Fibroblast of lung (primary cell): ENCODE measurements at regions not wholly inside any gene's neighbourhood (a gene's known extent, or its start where the extent isn't known, plus 50 kb on each side); places are given as distances from the start of the nearest gene placed in this dataset.

Experiments
- CTCF ChIP-seq, 2 donors: IDR thresholded peaks in 1 of 2; conservative IDR thresholded peaks in 1 of 2; 1 replicate in 1 of 2; 2 replicates in 1 of 2; pipeline ENCODE4 v1.5.1; 2011 to 2012; ENCODE audit warnings: low read length in 2 of 2, control low read depth in 1 of 2, inconsistent platforms in 1 of 2, low read depth in 1 of 2, mild to moderate bottlenecking in 1 of 2
- EZH2 ChIP-seq: IDR thresholded peaks from 2 replicates; pipeline ENCODE4 v1.5.1; 2012; ENCODE audit warnings: low read length, control low read depth, mild to moderate bottlenecking; ENCODE audit errors: missing control alignments

- TF ChIP-seq CTCF (conservative IDR thresholded peaks at IDR 0.05 in 1 of 2, IDR thresholded peaks at IDR 0.05 in 1 of 2; ENCODE audit: low read depth in 1 of 2, low read length in 2 of 2) (no peak), EZH2 (no peak)
These were observed 71.3 kb upstream of the TOP1 start for GRCh38 chr20:40957265-40957760.
